Lower leg skin (tissue), 4 donors: ENCODE measurements at regions not wholly inside any gene's neighbourhood (a gene's known extent, or its start where the extent isn't known, plus 50 kb on each side); places are given as distances from the start of the nearest gene placed in this dataset.

ENCODE experiments used
- DNase-seq, 2 donors: peaks; one replicate each; pipeline ENCODE4 v3.0.0-alpha.2; 2019; ENCODE audit warnings: low spot score in 2 of 2
- H3K4me3 ChIP-seq: fragments of 200-600 bp; sonication (generic); 2 replicates; pipeline ENCODE4 v1.5.1; 2017; ENCODE audit warnings: mild to moderate bottlenecking, low read depth; ENCODE audit not compliant: poor library complexity, severe bottlenecking
- CTCF ChIP-seq, 3 donors: fragments of 450-650 bp; IDR thresholded peaks; one replicate each; pipeline ENCODE4 v1.5.1; 2016; ENCODE audit warnings: antibody characterized with exemption in 3 of 3, mild to moderate bottlenecking in 3 of 3, moderate library complexity in 2 of 3
- POLR2A ChIP-seq, 2 donors: fragments of 450-650 bp; IDR thresholded peaks; one replicate each; pipeline ENCODE4 v1.6.1; 2016 to 2017; ENCODE audit warnings: antibody characterized with exemption in 2 of 2, mild to moderate bottlenecking in 1 of 2, moderate library complexity in 1 of 2
- WGBS, 2 donors: methylation state at CpG; one replicate each; pipeline ENCODE4 v1.1.5; 2018; 5-methylcytosine and 5-hydroxymethylcytosine counted together
- intact Hi-C: fragments of 100-400 bp; cut with DNase I; formaldehyde crosslinking; loops from one replicate; pipeline ENCODE4 v1.15.0; 2023; ENCODE audit warnings: low total_unique reads

GRCh38 chrY:8599141-8599540 is 738.1 kb upstream of the TSPY4 start:
- no peak for TF ChIP-seq POLR2A (IDR thresholded peaks at IDR 0.05)
- no peak for TF ChIP-seq CTCF (IDR thresholded peaks at IDR 0.05)
- DNase-seq = no peak
- no peak overlapping the region for H3K4me3 ChIP-seq
- intact Hi-C loops = no loop called here
- WGBS, 2 donors = 76% methylated on average over 4 of the region's 4 CpGs; no CpG with 5 or more reads in 1 of the 2 donors

- TF ChIP-seq POLR2A (IDR thresholded peaks at IDR 0.05) = no peak
- TF ChIP-seq CTCF (IDR thresholded peaks at IDR 0.05) = no peak
- intact Hi-C loops = no loop called here
- H3K4me3 ChIP-seq = no peak overlapping the region
- DNase-seq = no peak
- WGBS, 2 donors = 50% methylated on average over 1 of the region's 1 CpG; no CpG with 5 or more reads in 1 of the 2 donors
These were observed 726.6 kb upstream of the TSPY4 start for GRCh38 chrY:8610620-8611019.

- WGBS, 2 donors = 100% methylated on average over 3 of the region's 3 CpGs; no CpG with 5 or more reads in 1 of the 2 donors
- no peak for DNase-seq
- no peak overlapping the region for H3K4me3 ChIP-seq
- no peak for TF ChIP-seq CTCF (IDR thresholded peaks at IDR 0.05)
- no peak for TF ChIP-seq POLR2A (IDR thresholded peaks at IDR 0.05)
- intact Hi-C loops = no loop called here
These were observed 725.4 kb upstream of the TSPY4 start for GRCh38 chrY:8611815-8612214.

GRCh38 chrY:8618302-8618701 is 719.0 kb upstream of the TSPY4 start:
- intact Hi-C loops = no loop called here
- no peak for DNase-seq
- H3K4me3 ChIP-seq = no peak overlapping the region
- WGBS, 2 donors = 50% methylated on average over 3 of the region's 4 CpGs; no CpG with 5 or more reads in 1 of the 2 donors
- no peak for TF ChIP-seq CTCF (IDR thresholded peaks at IDR 0.05)
- TF ChIP-seq POLR2A (IDR thresholded peaks at IDR 0.05) = no peak

GRCh38 chrY:8622156-8622555 is 715.1 kb upstream of the TSPY4 start:
- H3K4me3 ChIP-seq = no peak overlapping the region
- no peak for TF ChIP-seq POLR2A (IDR thresholded peaks at IDR 0.05)
- no peak for TF ChIP-seq CTCF (IDR thresholded peaks at IDR 0.05)
- WGBS, 2 donors = 27% methylated on average over 1 of the region's 1 CpG; no CpG with 5 or more reads in 1 of the 2 donors
- intact Hi-C loops = no loop called here
- DNase-seq = no peak

GRCh38 chrY:8622856-8623255 is 714.4 kb upstream of the TSPY4 start:
- no peak for DNase-seq
- H3K4me3 ChIP-seq = no peak overlapping the region
- WGBS, 2 donors = 74% methylated on average over 6 of the region's 7 CpGs; no CpG with 5 or more reads in 1 of the 2 donors
- intact Hi-C loops = no loop called here
- TF ChIP-seq CTCF (IDR thresholded peaks at IDR 0.05) = no peak
- TF ChIP-seq POLR2A (IDR thresholded peaks at IDR 0.05) = no peak
